GM23338 (cell line): ENCODE measurements at regions not wholly inside any gene's neighbourhood (a gene's known extent, or its start where the extent isn't known, plus 50 kb on each side); places are given as distances from the start of the nearest gene placed in this dataset.

Experiments
- CREB1 ChIP-seq: fragments of 250-450 bp; sonication (Bioruptor Pico); IDR thresholded peaks from 2 replicates; pipeline ENCODE4 v1.5.0; 2020; ENCODE audit warnings: low read depth, mild to moderate bottlenecking, moderate library complexity
- EZH2 ChIP-seq: fragments of 200-600 bp; sonication (generic); IDR thresholded peaks from one replicate; pipeline ENCODE4 v1.8.0; 2017; ENCODE audit warnings: antibody characterized with exemption, mild to moderate bottlenecking, low read depth; ENCODE audit not compliant: unreplicated experiment
- EZH2phosphoT487 ChIP-seq: fragments of 200-600 bp; sonication (generic); IDR thresholded peaks from one replicate; pipeline ENCODE4 v1.8.1; 2018; ENCODE audit warnings: antibody characterized with exemption; ENCODE audit not compliant: unreplicated experiment
- JUNB ChIP-seq: IDR thresholded peaks from one replicate; pipeline ENCODE4 v1.6.1; 2016; ENCODE audit warnings: antibody characterized with exemption; ENCODE audit not compliant: unreplicated experiment
- NANOG ChIP-seq: IDR thresholded peaks from 2 replicates; pipeline ENCODE4 v1.6.1; 2016; ENCODE audit warnings: antibody characterized with exemption, borderline replicate concordance
- STAT1 ChIP-seq: IDR thresholded peaks from one replicate; pipeline ENCODE4 v1.6.1; 2016; ENCODE audit warnings: antibody characterized with exemption; ENCODE audit not compliant: unreplicated experiment
- ZNF331 ChIP-seq: fragments of 250-450 bp; sonication (Bioruptor Pico); IDR thresholded peaks from 2 replicates; pipeline ENCODE4 v1.5.0; 2020; ENCODE audit warnings: low read depth, mild to moderate bottlenecking, moderate library complexity
- TF ChIP-seq, protein P1 (sequence below): fragments of 250-450 bp; sonication (Bioruptor Pico); IDR thresholded peaks from 2 replicates; pipeline ENCODE4 v1.5.0; 2020; ENCODE audit warnings: mild to moderate bottlenecking, moderate library complexity
- TF ChIP-seq, protein P2 (sequence below): IDR thresholded peaks from 2 replicates; pipeline ENCODE4 v1.6.1; 2016; ENCODE audit warnings: antibody characterized with exemption
- TF ChIP-seq, protein P3 (sequence below), 2 experiments: fragments of 200-600 bp in 1 of 2; sonication (generic) in 1 of 2; conservative IDR thresholded peaks; 2 replicates each; pipeline versions ENCODE4 v1.5.1 to v1.6.1; 2016 to 2017; ENCODE audit warnings: antibody characterized with exemption in 2 of 2, low read depth in 2 of 2, mild to moderate bottlenecking in 2 of 2, moderate library complexity in 1 of 2

DNA sequence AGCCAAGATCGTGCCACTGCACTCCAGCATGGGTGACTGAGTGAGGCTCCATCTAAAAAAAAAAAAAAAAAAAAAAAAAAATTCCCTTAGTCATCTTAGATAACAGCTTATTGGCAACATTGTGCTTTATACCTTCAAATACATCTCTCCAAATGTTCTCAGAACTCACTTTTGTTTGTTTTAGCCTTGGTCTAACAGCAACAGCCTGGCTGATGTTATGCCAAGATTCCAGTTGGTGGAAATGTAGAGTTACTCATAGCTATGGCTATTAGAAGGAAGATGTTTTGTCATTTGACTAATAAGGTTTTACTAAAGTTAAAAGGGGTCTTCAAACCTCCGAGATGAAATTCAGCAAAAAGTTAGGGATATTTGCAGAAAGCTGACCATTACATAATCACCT is 481.4 kb downstream of the NEBL start (continued):
- TF ChIP-seq, protein P1, sequence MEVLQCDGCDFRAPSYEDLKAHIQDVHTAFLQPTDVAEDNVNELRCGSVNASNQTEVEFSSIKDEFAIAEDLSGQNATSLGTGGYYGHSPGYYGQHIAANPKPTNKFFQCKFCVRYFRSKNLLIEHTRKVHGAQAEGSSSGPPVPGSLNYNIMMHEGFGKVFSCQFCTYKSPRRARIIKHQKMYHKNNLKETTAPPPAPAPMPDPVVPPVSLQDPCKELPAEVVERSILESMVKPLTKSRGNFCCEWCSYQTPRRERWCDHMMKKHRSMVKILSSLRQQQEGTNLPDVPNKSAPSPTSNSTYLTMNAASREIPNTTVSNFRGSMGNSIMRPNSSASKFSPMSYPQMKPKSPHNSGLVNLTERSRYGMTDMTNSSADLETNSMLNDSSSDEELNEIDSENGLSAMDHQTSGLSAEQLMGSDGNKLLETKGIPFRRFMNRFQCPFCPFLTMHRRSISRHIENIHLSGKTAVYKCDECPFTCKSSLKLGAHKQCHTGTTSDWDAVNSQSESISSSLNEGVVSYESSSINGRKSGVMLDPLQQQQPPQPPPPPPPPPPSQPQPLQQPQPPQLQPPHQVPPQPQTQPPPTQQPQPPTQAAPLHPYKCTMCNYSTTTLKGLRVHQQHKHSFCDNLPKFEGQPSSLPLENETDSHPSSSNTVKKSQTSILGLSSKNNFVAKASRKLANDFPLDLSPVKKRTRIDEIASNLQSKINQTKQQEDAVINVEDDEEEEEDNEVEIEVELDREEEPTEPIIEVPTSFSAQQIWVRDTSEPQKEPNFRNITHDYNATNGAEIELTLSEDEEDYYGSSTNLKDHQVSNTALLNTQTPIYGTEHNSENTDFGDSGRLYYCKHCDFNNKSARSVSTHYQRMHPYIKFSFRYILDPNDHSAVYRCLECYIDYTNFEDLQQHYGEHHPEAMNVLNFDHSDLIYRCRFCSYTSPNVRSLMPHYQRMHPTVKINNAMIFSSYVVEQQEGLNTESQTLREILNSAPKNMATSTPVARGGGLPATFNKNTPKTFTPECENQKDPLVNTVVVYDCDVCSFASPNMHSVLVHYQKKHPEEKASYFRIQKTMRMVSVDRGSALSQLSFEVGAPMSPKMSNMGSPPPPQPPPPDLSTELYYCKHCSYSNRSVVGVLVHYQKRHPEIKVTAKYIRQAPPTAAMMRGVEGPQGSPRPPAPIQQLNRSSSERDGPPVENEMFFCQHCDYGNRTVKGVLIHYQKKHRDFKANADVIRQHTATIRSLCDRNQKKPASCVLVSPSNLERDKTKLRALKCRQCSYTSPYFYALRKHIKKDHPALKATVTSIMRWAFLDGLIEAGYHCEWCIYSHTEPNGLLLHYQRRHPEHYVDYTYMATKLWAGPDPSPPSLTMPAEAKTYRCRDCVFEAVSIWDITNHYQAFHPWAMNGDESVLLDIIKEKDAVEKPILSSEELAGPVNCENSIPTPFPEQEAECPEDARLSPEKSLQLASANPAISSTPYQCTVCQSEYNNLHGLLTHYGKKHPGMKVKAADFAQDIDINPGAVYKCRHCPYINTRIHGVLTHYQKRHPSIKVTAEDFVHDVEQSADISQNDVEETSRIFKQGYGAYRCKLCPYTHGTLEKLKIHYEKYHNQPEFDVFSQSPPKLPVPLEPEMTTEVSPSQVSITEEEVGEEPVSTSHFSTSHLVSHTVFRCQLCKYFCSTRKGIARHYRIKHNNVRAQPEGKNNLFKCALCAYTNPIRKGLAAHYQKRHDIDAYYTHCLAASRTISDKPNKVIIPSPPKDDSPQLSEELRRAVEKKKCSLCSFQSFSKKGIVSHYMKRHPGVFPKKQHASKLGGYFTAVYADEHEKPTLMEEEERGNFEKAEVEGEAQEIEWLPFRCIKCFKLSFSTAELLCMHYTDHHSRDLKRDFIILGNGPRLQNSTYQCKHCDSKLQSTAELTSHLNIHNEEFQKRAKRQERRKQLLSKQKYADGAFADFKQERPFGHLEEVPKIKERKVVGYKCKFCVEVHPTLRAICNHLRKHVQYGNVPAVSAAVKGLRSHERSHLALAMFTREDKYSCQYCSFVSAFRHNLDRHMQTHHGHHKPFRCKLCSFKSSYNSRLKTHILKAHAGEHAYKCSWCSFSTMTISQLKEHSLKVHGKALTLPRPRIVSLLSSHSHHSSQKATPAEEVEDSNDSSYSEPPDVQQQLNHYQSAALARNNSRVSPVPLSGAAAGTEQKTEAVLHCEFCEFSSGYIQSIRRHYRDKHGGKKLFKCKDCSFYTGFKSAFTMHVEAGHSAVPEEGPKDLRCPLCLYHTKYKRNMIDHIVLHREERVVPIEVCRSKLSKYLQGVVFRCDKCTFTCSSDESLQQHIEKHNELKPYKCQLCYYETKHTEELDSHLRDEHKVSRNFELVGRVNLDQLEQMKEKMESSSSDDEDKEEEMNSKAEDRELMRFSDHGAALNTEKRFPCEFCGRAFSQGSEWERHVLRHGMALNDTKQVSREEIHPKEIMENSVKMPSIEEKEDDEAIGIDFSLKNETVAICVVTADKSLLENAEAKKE: no peak
- TF ChIP-seq, protein P2, sequence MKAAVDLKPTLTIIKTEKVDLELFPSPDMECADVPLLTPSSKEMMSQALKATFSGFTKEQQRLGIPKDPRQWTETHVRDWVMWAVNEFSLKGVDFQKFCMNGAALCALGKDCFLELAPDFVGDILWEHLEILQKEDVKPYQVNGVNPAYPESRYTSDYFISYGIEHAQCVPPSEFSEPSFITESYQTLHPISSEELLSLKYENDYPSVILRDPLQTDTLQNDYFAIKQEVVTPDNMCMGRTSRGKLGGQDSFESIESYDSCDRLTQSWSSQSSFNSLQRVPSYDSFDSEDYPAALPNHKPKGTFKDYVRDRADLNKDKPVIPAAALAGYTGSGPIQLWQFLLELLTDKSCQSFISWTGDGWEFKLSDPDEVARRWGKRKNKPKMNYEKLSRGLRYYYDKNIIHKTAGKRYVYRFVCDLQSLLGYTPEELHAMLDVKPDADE: no peak
- TF ChIP-seq JUNB (no peak), STAT1 (no peak), EZH2phosphoT487 (no peak), ZNF331 (CRISPR knock-in tag) (no peak), EZH2 (no peak), CREB1 (CRISPR knock-in tag) (no peak), NANOG (no peak)
- TF ChIP-seq, protein P3, sequence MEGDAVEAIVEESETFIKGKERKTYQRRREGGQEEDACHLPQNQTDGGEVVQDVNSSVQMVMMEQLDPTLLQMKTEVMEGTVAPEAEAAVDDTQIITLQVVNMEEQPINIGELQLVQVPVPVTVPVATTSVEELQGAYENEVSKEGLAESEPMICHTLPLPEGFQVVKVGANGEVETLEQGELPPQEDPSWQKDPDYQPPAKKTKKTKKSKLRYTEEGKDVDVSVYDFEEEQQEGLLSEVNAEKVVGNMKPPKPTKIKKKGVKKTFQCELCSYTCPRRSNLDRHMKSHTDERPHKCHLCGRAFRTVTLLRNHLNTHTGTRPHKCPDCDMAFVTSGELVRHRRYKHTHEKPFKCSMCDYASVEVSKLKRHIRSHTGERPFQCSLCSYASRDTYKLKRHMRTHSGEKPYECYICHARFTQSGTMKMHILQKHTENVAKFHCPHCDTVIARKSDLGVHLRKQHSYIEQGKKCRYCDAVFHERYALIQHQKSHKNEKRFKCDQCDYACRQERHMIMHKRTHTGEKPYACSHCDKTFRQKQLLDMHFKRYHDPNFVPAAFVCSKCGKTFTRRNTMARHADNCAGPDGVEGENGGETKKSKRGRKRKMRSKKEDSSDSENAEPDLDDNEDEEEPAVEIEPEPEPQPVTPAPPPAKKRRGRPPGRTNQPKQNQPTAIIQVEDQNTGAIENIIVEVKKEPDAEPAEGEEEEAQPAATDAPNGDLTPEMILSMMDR (conservative IDR thresholded peaks at IDR 0.05; ENCODE audit: low read depth in 2 of 2): no peak
